ENCODE measurements at regions not wholly inside any gene's neighbourhood (a gene's known extent, or its start where the extent isn't known, plus 50 kb on each side); places are given as distances from the start of the nearest gene placed in this dataset.

DNA sequence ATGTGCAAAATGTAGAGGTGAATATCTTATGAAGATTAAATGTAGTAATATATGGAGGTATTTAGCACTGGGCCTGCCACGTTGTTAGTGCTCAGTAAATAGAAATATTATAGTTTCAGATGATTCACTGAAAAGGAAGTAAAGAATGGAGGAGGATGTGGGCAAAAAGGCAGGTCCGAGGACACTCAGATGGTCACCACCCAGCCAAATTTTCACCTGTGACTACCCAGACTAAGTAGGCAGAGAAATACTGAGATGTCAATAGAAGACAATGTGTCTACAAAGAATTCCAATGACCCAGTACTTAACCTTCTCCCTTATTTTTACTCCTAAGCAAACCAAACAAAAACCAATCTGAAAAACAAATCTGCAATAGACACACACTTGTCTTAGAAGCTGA, 70.3 kb upstream of the ATP10B start:
- intact Hi-C loops (cut with micrococcal nuclease), result no loop called here
- TF ChIP-seq CEBPB (IDR thresholded peaks at IDR 0.05; ENCODE audit: low read depth) (no peak), ZFX (IDR thresholded peaks at IDR 0.05) (no peak), CBX3 (IDR thresholded peaks at IDR 0.05; ENCODE audit: low read depth) (no peak), POLR2A (IDR thresholded peaks at IDR 0.05; ENCODE audit: borderline replicate concordance, extremely low read depth, insufficient read depth, insufficient read length) (no peak), ELF1 (IDR thresholded peaks at IDR 0.05; ENCODE audit: borderline replicate concordance, low read depth) (no peak), EZH2phosphoT487 (IDR thresholded peaks at IDR 0.05; ENCODE audit: borderline replicate concordance) (no peak), POLR2AphosphoS5 (IDR thresholded peaks at IDR 0.05; ENCODE audit: low read depth, low read length) (no peak), SP1 (IDR thresholded peaks at IDR 0.05; ENCODE audit: low read depth) (no peak), EZH2 (IDR thresholded peaks at IDR 0.05) (no peak), JUND (IDR thresholded peaks at IDR 0.05) (no peak), FOSL1 (IDR thresholded peaks at IDR 0.05; ENCODE audit: low read depth) (no peak), SIN3A (IDR thresholded peaks at IDR 0.05; ENCODE audit: low read depth) (no peak), ZNF274 (IDR thresholded peaks at IDR 0.05; ENCODE audit: low read depth, low read length) (no peak), EGR1 (IDR thresholded peaks at IDR 0.05; ENCODE audit: low read depth) (no peak), SRF (IDR thresholded peaks at IDR 0.05; ENCODE audit: low read depth) (no peak)
- TF ChIP-seq, protein P1, sequence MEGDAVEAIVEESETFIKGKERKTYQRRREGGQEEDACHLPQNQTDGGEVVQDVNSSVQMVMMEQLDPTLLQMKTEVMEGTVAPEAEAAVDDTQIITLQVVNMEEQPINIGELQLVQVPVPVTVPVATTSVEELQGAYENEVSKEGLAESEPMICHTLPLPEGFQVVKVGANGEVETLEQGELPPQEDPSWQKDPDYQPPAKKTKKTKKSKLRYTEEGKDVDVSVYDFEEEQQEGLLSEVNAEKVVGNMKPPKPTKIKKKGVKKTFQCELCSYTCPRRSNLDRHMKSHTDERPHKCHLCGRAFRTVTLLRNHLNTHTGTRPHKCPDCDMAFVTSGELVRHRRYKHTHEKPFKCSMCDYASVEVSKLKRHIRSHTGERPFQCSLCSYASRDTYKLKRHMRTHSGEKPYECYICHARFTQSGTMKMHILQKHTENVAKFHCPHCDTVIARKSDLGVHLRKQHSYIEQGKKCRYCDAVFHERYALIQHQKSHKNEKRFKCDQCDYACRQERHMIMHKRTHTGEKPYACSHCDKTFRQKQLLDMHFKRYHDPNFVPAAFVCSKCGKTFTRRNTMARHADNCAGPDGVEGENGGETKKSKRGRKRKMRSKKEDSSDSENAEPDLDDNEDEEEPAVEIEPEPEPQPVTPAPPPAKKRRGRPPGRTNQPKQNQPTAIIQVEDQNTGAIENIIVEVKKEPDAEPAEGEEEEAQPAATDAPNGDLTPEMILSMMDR (IDR thresholded peaks at IDR 0.05 in 2 of 3, conservative IDR thresholded peaks at IDR 0.05 in 1 of 3; ENCODE audit: borderline replicate concordance in 1 of 3, insufficient read depth in 1 of 3, low read depth in 2 of 3, low read length in 2 of 3), result no peak
- TF ChIP-seq, protein P2, sequence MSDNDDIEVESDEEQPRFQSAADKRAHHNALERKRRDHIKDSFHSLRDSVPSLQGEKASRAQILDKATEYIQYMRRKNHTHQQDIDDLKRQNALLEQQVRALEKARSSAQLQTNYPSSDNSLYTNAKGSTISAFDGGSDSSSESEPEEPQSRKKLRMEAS (IDR thresholded peaks at IDR 0.05), result no peak
- TF ChIP-seq, protein P3, sequence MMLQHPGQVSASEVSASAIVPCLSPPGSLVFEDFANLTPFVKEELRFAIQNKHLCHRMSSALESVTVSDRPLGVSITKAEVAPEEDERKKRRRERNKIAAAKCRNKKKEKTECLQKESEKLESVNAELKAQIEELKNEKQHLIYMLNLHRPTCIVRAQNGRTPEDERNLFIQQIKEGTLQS (IDR thresholded peaks at IDR 0.05), result no peak
- TF ChIP-seq, protein P4, sequence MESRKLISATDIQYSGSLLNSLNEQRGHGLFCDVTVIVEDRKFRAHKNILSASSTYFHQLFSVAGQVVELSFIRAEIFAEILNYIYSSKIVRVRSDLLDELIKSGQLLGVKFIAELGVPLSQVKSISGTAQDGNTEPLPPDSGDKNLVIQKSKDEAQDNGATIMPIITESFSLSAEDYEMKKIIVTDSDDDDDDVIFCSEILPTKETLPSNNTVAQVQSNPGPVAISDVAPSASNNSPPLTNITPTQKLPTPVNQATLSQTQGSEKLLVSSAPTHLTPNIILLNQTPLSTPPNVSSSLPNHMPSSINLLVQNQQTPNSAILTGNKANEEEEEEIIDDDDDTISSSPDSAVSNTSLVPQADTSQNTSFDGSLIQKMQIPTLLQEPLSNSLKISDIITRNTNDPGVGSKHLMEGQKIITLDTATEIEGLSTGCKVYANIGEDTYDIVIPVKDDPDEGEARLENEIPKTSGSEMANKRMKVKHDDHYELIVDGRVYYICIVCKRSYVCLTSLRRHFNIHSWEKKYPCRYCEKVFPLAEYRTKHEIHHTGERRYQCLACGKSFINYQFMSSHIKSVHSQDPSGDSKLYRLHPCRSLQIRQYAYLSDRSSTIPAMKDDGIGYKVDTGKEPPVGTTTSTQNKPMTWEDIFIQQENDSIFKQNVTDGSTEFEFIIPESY (IDR thresholded peaks at IDR 0.05; ENCODE audit: extremely low read depth, insufficient replicate concordance, low read length), result no peak
- no TSS peak for BruUV-seq (replicated peaks)

More for the DNA sequence above, 70.3 kb upstream of the ATP10B start:
- Histone ChIP-seq H3K79me2 (ENCODE audit: insufficient read depth, low read length) (no peaks in the 10 kb centered on the region), H3K27ac (ENCODE audit: low read depth, low read length) (no peak overlapping the region), H3K27me3 (ENCODE audit: insufficient read depth, low read length) (no peaks in the 10 kb centered on the region), H2AFZ (ENCODE audit: low read depth, low read length, poor library complexity, severe bottlenecking) (no peak overlapping the region), H4K20me1 (ENCODE audit: insufficient read depth) (no peaks in the 10 kb centered on the region), H3K9me3 (ENCODE audit: control insufficient read depth in 1 of 2, insufficient read depth in 1 of 2, low read depth in 1 of 2, low read length in 2 of 2) (peaks cover 0 to 5% of the 10 kb centered on the region in 2 experiments; a peak in 1 of 4 replicates), H3K9me2 (ENCODE audit: insufficient read depth) (no peaks in the 10 kb centered on the region), H3K36me3 (ENCODE audit: control insufficient read depth in 1 of 2, insufficient read depth in 2 of 2, low read length in 2 of 2) (no peaks in the 10 kb centered on the region), H3K4me1 (ENCODE audit: control insufficient read depth in 1 of 2, insufficient read depth in 2 of 2, low read length in 2 of 2) (no peaks in the 10 kb centered on the region), H3K9ac (ENCODE audit: low read length) (no peak overlapping the region), H3K4me2 (ENCODE audit: low read length) (no peak overlapping the region), H3K4me3 (replicated peaks in 1 of 2; ENCODE audit: low read depth in 1 of 2, low read length in 2 of 2) (no peak overlapping the region)
- RAD21 ChIA-PET (ENCODE audit: low non-redundant PET in 1 of 2, low total read pairs in 2 of 2, uncharacterized antibody in 2 of 2, unreplicated experiment in 2 of 2), result no interaction called here
- CTCF ChIA-PET, result no interaction called here
- POLR2A ChIA-PET, result no interaction called here
- ATAC-seq (no peak), DNase-seq (ENCODE audit: low read depth, low spot score) (no peak)

Data from HCT116 (cell line).